MCF 10A (cell line): ENCODE measurements at regions not wholly inside any gene's neighbourhood (a gene's known extent, or its start where the extent isn't known, plus 50 kb on each side); places are given as distances from the start of the nearest gene placed in this dataset.

Experiments
- BruUV-seq: library from RNA; stranded (reverse); fragments of 400-500 nt; replicated peaks from 2 replicates; lab custom pipeline; 2021; lab: Mats Ljungman, UMichigan
- CTCF ChIA-PET: fragments of 300-600 bp; sonication (Branson Sonifier 250); formaldehyde crosslinking; extraction: SDS; loops from one replicate; lab custom pipeline; 2021; ENCODE audit warnings: antibody characterized with exemption, inconsistent platforms; lab: Yijun Ruan, JAX
- POLR2A ChIA-PET: fragments of 300-600, 350-650 bp; sonication (Branson Sonifier 250); formaldehyde crosslinking; extraction: SDS; loops from one replicate; lab custom pipeline; 2020; ENCODE audit warnings: antibody characterized with exemption, inconsistent platforms; lab: Yijun Ruan, JAX
- DNase-seq: peaks from one replicate; pipeline ENCODE4 v3.0.0-alpha.2; 2018; ENCODE audit not compliant: unreplicated experiment
- H3K27ac Mint-ChIP-seq: one replicate; pipeline ENCODE4 v1.8.0; 2022; ENCODE audit warnings: mild to moderate bottlenecking, low read depth, mixed read lengths; ENCODE audit not compliant: unreplicated experiment
- H3K27me3 Mint-ChIP-seq: one replicate; pipeline ENCODE4 v1.8.0; 2022; ENCODE audit warnings: mixed read lengths; ENCODE audit not compliant: insufficient read depth, unreplicated experiment
- H3K36me3 Mint-ChIP-seq: one replicate; pipeline ENCODE4 v1.8.0; 2022; ENCODE audit warnings: mild to moderate bottlenecking, moderate library complexity, mixed read lengths; ENCODE audit not compliant: insufficient read depth, unreplicated experiment
- H3K4me1 Mint-ChIP-seq: one replicate; pipeline ENCODE4 v1.8.0; 2022; ENCODE audit warnings: mixed read lengths; ENCODE audit not compliant: insufficient read depth, unreplicated experiment
- H3K4me3 Mint-ChIP-seq: one replicate; pipeline ENCODE4 v1.8.0; 2022; ENCODE audit warnings: mild to moderate bottlenecking, moderate library complexity, mixed read lengths; ENCODE audit not compliant: unreplicated experiment
- H3K9me3 Mint-ChIP-seq: one replicate; pipeline ENCODE4 v1.8.0; 2022; ENCODE audit warnings: mixed read lengths; ENCODE audit not compliant: unreplicated experiment
- CTCF ChIP-seq: fragments of 200-600 bp; IDR thresholded peaks from one replicate; pipeline ENCODE4 v1.8.0; 2022; ENCODE audit warnings: antibody characterized with exemption, mild to moderate bottlenecking; ENCODE audit not compliant: unreplicated experiment
- intact Hi-C: fragments of 100-400 bp; cut with micrococcal nuclease; formaldehyde crosslinking; loops from 2 replicates; pipeline ENCODE4 v1.14.1; 2022

GRCh38 chr18:1648712-1649111, 744.0 kb downstream of the ADCYAP1 start:
- DNase-seq: no peak
- H3K4me3 Mint-ChIP-seq: no peak overlapping the region
- TF ChIP-seq CTCF: no peak
- ChIA-PET CTCF (interaction anchor here (2.8 kb wide), 1 partner anchor 15 kb away, joined by 14 read pairs; no protein-coding TSS in a partner anchor), POLR2A (no interaction called here)
- no peaks in the 10 kb centered on the region for H3K4me1 Mint-ChIP-seq
- H3K9me3 Mint-ChIP-seq: no peaks in the 10 kb centered on the region
- no peaks in the 10 kb centered on the region for H3K36me3 Mint-ChIP-seq
- BruUV-seq: no TSS peak
- H3K27ac Mint-ChIP-seq: no peak overlapping the region
- H3K27me3 Mint-ChIP-seq: no peaks in the 10 kb centered on the region
- intact Hi-C loops: no loop called here

GRCh38 chr18:1652018-1652417, 747.3 kb downstream of the ADCYAP1 start:
- Mint-ChIP-seq H3K27me3 (no peaks in the 10 kb centered on the region), H3K4me3 (no peak overlapping the region), H3K36me3 (no peaks in the 10 kb centered on the region), H3K4me1 (no peaks in the 10 kb centered on the region), H3K27ac (no peak overlapping the region), H3K9me3 (no peaks in the 10 kb centered on the region)
- intact Hi-C loops: no loop called here
- TF ChIP-seq CTCF: no peak
- BruUV-seq: no TSS peak
- no peak for DNase-seq
- POLR2A ChIA-PET: no interaction called here
- CTCF ChIA-PET: interaction anchor here (1.4 kb wide), 1 partner anchor 11 kb away, joined by 3 read pairs; no protein-coding TSS in a partner anchor

DNA sequence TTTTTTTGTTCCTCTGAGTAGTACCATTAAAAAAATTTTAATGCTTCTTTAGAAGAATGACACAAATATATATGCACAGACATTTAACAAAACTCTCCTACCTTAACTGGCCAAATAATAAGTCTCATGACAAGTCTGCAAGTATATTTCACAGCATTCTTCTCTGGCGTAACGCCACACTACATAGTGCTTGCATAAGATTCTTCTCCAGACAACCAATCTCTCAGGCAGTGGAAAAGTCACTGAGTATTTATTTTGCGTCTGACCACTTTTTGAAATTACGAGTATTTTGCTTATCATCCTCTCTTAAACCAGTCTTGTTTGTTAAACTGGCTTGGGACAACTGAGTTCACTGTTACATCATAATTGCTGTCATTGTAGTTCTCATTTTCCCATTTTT, 749.2 kb downstream of the ADCYAP1 start:
- H3K36me3 Mint-ChIP-seq: no peaks in the 10 kb centered on the region
- H3K4me1 Mint-ChIP-seq: no peaks in the 10 kb centered on the region
- H3K27ac Mint-ChIP-seq: no peak overlapping the region
- no peak for DNase-seq
- no peak for TF ChIP-seq CTCF
- H3K27me3 Mint-ChIP-seq: no peaks in the 10 kb centered on the region
- no TSS peak for BruUV-seq
- CTCF ChIA-PET: interaction anchor here (0.7 kb wide), 1 partner anchor 887 kb away, joined by 3 read pairs; no protein-coding TSS in a partner anchor
- H3K4me3 Mint-ChIP-seq: no peak overlapping the region
- POLR2A ChIA-PET: no interaction called here
- intact Hi-C loops: no loop called here
- no peaks in the 10 kb centered on the region for H3K9me3 Mint-ChIP-seq

DNA sequence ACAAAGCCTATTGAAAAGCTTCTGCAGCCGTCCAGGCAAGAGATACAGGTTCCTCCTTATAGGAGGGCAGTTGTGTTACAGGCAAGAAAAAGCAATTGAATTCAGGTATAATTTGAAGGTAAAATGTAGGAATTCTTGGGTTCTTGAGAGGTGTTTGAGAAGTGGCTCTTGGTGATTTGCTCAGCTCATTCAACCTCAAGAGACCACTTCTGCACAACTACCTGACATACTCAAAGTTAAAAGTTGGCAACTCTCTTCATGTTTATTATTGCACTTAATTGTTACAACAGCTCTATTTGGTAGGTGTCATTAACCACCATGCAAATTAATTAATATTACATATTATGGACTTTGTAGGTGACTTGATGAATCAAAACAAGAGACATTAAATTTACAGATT, 753.2 kb downstream of the ADCYAP1 start:
- ChIA-PET CTCF (no interaction called here), POLR2A (interaction anchor here (0.6 kb wide), 1 partner anchor 100 kb away, joined by 3 read pairs; no protein-coding TSS in a partner anchor)
- intact Hi-C loops: no loop called here
- Mint-ChIP-seq H3K4me3 (no peak overlapping the region), H3K4me1 (no peaks in the 10 kb centered on the region), H3K27me3 (no peaks in the 10 kb centered on the region), H3K9me3 (no peaks in the 10 kb centered on the region), H3K36me3 (no peaks in the 10 kb centered on the region), H3K27ac (no peak overlapping the region)
- DNase-seq: no peak
- no TSS peak for BruUV-seq
- TF ChIP-seq CTCF: no peak
